Colonic mucosa (tissue), 4 donors: ENCODE measurements at regions not wholly inside any gene's neighbourhood (a gene's known extent, or its start where the extent isn't known, plus 50 kb on each side); places are given as distances from the start of the nearest gene placed in this dataset.

ENCODE experiments used
- DNase-seq: peaks from one replicate; pipeline ENCODE4 v3.0.0-alpha.2; 2020
- H3K27ac ChIP-seq: fragments of 200-600 bp; one replicate; pipeline ENCODE4 v1.8.0; 2021
- H3K27me3 ChIP-seq: fragments of 200-600 bp; one replicate; pipeline ENCODE4 v1.8.0; 2021
- H3K36me3 ChIP-seq: fragments of 200-600 bp; one replicate; pipeline ENCODE4 v1.8.0; 2021
- H3K4me1 ChIP-seq: fragments of 200-600 bp; one replicate; pipeline ENCODE4 v1.8.0; 2021; ENCODE audit warnings: mild to moderate bottlenecking
- H3K4me3 ChIP-seq: fragments of 200-600 bp; one replicate; pipeline ENCODE4 v1.8.0; 2021
- H3K9ac ChIP-seq, 2 donors: one replicate each; pipeline ENCODE4 v1.7.0; 2013; ENCODE audit warnings: control low read depth in 2 of 2, low read depth in 2 of 2, low read length in 2 of 2
- H3K9me3 ChIP-seq: fragments of 200-600 bp; one replicate; pipeline ENCODE4 v1.8.0; 2021
- intact Hi-C: fragments of 100-400 bp; cut with DNase I; formaldehyde crosslinking; loops from one replicate; pipeline ENCODE4 v1.14.1; 2022
- TF ChIP-seq, protein P1 (sequence below): fragments of 200-600 bp; IDR thresholded peaks from one replicate; pipeline ENCODE4 v1.8.0; 2022; ENCODE audit warnings: antibody characterized with exemption, mild to moderate bottlenecking
- donor health status: healthy.
- donor health status: DM: no; HTN: no; CAD: no.
- donor health status: DM: no; HTN: no; CAD: no.

GRCh38 chr20:52081066-52081465 lies 110.5 kb downstream of the ZFP64 start:
- TF ChIP-seq, protein P1, sequence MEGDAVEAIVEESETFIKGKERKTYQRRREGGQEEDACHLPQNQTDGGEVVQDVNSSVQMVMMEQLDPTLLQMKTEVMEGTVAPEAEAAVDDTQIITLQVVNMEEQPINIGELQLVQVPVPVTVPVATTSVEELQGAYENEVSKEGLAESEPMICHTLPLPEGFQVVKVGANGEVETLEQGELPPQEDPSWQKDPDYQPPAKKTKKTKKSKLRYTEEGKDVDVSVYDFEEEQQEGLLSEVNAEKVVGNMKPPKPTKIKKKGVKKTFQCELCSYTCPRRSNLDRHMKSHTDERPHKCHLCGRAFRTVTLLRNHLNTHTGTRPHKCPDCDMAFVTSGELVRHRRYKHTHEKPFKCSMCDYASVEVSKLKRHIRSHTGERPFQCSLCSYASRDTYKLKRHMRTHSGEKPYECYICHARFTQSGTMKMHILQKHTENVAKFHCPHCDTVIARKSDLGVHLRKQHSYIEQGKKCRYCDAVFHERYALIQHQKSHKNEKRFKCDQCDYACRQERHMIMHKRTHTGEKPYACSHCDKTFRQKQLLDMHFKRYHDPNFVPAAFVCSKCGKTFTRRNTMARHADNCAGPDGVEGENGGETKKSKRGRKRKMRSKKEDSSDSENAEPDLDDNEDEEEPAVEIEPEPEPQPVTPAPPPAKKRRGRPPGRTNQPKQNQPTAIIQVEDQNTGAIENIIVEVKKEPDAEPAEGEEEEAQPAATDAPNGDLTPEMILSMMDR, result no peak
- DNase-seq, result no peak
- Histone ChIP-seq H3K27ac (no peak overlapping the region), H3K9me3 (no peaks in the 10 kb centered on the region), H3K36me3 (no peaks in the 10 kb centered on the region), H3K9ac (no peak overlapping the region), H3K4me3 (no peak overlapping the region), H3K27me3 (no peaks in the 10 kb centered on the region), H3K4me1 (no peaks in the 10 kb centered on the region)
- intact Hi-C loops, result loop anchor here (5.0 to 10.0 kb wide), 3 partner anchors 389 to 706 kb away; no protein-coding TSS in a partner anchor

DNA sequence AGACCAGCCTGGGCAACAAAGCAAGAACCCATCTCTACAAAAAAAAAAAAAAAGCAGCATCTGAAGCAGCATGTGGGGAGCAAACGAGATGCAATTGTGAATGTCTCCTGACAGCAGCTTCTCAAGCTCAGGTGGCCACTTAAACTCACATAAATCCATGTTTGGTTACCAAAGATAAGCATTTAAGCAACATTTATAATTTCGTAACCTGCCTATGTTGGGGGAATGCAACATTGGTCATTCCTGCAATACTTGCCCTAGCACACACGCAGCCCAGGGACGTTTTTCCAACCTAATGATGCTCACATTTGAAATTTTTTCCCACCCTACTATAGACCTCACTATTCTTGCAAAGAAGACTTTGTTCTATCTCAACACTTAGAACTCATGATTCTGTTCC lies 113.3 kb downstream of the ZFP64 start:
- H3K4me1 ChIP-seq, result no peaks in the 10 kb centered on the region
- intact Hi-C loops, result no loop called here
- no peak for DNase-seq
- H3K9ac ChIP-seq, result no peak overlapping the region
- TF ChIP-seq, protein P1, result no peak
- no peak overlapping the region for H3K27ac ChIP-seq
- no peaks in the 10 kb centered on the region for H3K9me3 ChIP-seq
- no peak overlapping the region for H3K4me3 ChIP-seq
- H3K27me3 ChIP-seq, result no peaks in the 10 kb centered on the region
- H3K36me3 ChIP-seq, result no peaks in the 10 kb centered on the region

DNA sequence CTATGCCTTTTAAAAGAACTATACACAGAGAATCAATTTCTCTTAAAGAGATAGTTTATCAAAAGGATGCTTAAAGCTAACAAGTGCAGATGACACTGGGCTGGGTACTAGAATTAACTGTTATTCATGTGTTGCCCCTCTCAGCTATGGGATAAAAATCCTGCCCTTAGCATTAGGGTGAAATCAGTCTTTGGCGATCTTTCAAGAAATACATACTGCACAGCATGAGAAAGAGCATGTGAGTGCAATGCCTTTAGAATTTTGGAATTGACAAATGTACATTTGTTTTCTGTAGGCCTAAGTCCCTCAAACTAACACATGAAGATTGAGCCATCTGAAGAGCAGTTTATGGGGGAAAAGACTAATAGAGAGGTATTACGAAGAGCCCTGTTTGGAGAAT lies 115.4 kb downstream of the ZFP64 start:
- TF ChIP-seq, protein P1, result no peak
- Histone ChIP-seq H3K4me3 (no peak overlapping the region), H3K27me3 (no peaks in the 10 kb centered on the region), H3K9ac (no peak overlapping the region), H3K9me3 (no peaks in the 10 kb centered on the region), H3K27ac (no peak overlapping the region), H3K4me1 (no peaks in the 10 kb centered on the region), H3K36me3 (no peaks in the 10 kb centered on the region)
- no peak for DNase-seq
- intact Hi-C loops, result no loop called here

DNA sequence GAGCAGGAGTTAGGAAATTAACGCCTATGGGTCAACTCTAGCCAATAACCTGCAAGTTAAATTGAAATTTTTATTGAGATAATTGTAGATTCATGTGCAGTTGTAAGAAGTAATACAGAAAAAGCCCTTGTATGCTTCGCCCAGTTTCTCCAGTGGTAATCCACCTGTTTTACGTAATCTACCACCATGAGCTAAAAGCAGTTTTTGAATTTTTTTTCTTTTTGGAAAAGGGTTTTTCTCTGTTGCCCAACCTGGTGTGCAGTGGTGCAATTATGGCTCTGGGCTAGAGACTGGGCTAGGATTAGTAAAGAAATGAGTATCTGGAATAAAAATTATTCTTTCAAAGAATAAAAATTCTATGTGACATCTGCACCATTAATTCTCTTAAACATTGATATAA lies 116.2 kb downstream of the ZFP64 start:
- no peak overlapping the region for H3K27ac ChIP-seq
- TF ChIP-seq, protein P1, result no peak
- intact Hi-C loops, result no loop called here

DNA sequence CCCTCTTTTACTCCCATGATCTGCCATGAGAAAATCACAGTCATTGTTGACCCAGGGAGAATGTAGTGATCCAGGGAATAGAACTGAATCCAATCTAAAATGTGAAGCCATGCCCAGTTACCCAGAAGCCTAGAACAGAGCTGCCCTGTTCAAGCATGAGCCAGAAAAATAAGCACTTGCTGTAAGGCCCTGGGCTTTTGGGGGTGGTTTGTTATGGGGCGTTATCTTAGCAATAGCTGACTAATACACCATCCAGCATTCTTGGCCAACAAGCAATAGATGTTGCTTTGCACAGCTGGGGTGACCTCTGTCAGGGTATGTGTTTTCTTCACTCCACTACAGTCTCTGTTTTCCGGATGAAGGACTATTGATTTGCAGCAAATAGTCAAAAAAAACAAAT lies 120.4 kb downstream of the ZFP64 start:
- Histone ChIP-seq H3K27ac (no peak overlapping the region), H3K4me3 (no peak overlapping the region), H3K27me3 (no peaks in the 10 kb centered on the region), H3K4me1 (no peaks in the 10 kb centered on the region), H3K9ac (no peak overlapping the region), H3K9me3 (no peaks in the 10 kb centered on the region), H3K36me3 (no peaks in the 10 kb centered on the region)
- DNase-seq, result no peak
- TF ChIP-seq, protein P1, result no peak
- intact Hi-C loops, result no loop called here

More for the DNA sequence above, 116.2 kb downstream of the ZFP64 start:
- Histone ChIP-seq H3K4me3 (no peak overlapping the region), H3K4me1 (no peaks in the 10 kb centered on the region), H3K9me3 (no peaks in the 10 kb centered on the region), H3K36me3 (no peaks in the 10 kb centered on the region), H3K9ac (no peak overlapping the region), H3K27me3 (no peaks in the 10 kb centered on the region)
- DNase-seq, result no peak

- Histone ChIP-seq H3K4me1 (no peaks in the 10 kb centered on the region), H3K27me3 (no peaks in the 10 kb centered on the region), H3K36me3 (no peaks in the 10 kb centered on the region), H3K9me3 (no peaks in the 10 kb centered on the region), H3K4me3 (no peak overlapping the region), H3K27ac (no peak overlapping the region), H3K9ac (no peak overlapping the region)
- TF ChIP-seq, protein P1, result no peak
- no peak for DNase-seq
- intact Hi-C loops, result no loop called here
Measured at GRCh38 chr20:52064931-52065330, 126.6 kb downstream of the ZFP64 start.
